Smooth muscle cell (in vitro differentiated cells): ENCODE measurements at regions not wholly inside any gene's neighbourhood (a gene's known extent, or its start where the extent isn't known, plus 50 kb on each side); places are given as distances from the start of the nearest gene placed in this dataset.
A peak's percentile ranks its signal among the peaks of the same experiment; 100 is the strongest.
"Not testable (repeated sequence)": the region's sequence is repeated elsewhere in the genome, so short reads cannot be mapped to it uniquely, and the experiment has no call there.

Experiments used
- DNase-seq: peaks from one replicate; lab custom pipeline; 2025; ENCODE audit not compliant: unreplicated experiment; lab: John Stamatoyannopoulos, UW
- H2AFZ ChIP-seq: fragments of 200-600 bp; sonication (generic); 2 replicates; pipeline ENCODE4 v1.6.0; 2016; ENCODE audit warnings: antibody characterized with exemption, low read depth, mild to moderate bottlenecking
- H3F3A ChIP-seq: fragments of 200-600 bp; sonication (generic); 2 replicates; pipeline ENCODE4 v1.6.0; 2017; ENCODE audit warnings: antibody characterized with exemption, low read depth
- H3K27ac ChIP-seq: fragments of 200-600 bp; sonication (generic); 2 replicates; pipeline ENCODE4 v1.5.1; 2016; ENCODE audit warnings: low read depth, mild to moderate bottlenecking
- H3K27me3 ChIP-seq: fragments of 200-600 bp; sonication (generic); 2 replicates; pipeline ENCODE4 v1.6.1; 2016; ENCODE audit warnings: low read depth, mild to moderate bottlenecking
- H3K36me3 ChIP-seq: fragments of 200-600 bp; sonication (generic); 2 replicates; pipeline ENCODE4 v1.5.1; 2016; ENCODE audit warnings: low read depth
- H3K4me1 ChIP-seq: fragments of 200-600 bp; sonication (generic); 2 replicates; pipeline ENCODE4 v1.5.1; 2016; ENCODE audit warnings: low read depth
- H3K4me2 ChIP-seq: fragments of 200-600 bp; sonication (generic); 2 replicates; pipeline ENCODE4 v1.6.0; 2016; ENCODE audit warnings: mild to moderate bottlenecking
- H3K4me3 ChIP-seq: fragments of 200-600 bp; sonication (generic); 2 replicates; pipeline ENCODE4 v1.5.1; 2016; ENCODE audit warnings: mild to moderate bottlenecking
- H3K79me2 ChIP-seq: fragments of 200-600 bp; sonication (generic); 2 replicates; pipeline ENCODE4 v1.6.0; 2016; ENCODE audit warnings: low read depth, mild to moderate bottlenecking
- H3K9ac ChIP-seq: fragments of 200-600 bp; sonication (generic); 2 replicates; pipeline ENCODE4 v1.6.0; 2016; ENCODE audit warnings: low read depth
- H3K9me3 ChIP-seq: fragments of 200-600 bp; sonication (generic); replicated peaks from 2 replicates; pipeline ENCODE4 v1.5.1; 2016; ENCODE audit warnings: low read depth
- H4K20me1 ChIP-seq: fragments of 200-600 bp; sonication (generic); 2 replicates; pipeline ENCODE4 v1.6.0; 2016; ENCODE audit warnings: low read depth
- WGBS: methylation state at CpG from one replicate; pipeline ENCODE4 v1.1.7; 2016; ENCODE audit warnings: low lambda C conversion rate; 5-methylcytosine and 5-hydroxymethylcytosine counted together
- TF ChIP-seq, protein P1 (sequence below): fragments of 200-600 bp; sonication (generic); IDR thresholded peaks from 2 replicates; pipeline ENCODE4 v1.5.1; 2017; ENCODE audit warnings: borderline replicate concordance, mild to moderate bottlenecking, antibody characterized with exemption; ENCODE audit not compliant: insufficient read depth, poor library complexity, severe bottlenecking

DNA sequence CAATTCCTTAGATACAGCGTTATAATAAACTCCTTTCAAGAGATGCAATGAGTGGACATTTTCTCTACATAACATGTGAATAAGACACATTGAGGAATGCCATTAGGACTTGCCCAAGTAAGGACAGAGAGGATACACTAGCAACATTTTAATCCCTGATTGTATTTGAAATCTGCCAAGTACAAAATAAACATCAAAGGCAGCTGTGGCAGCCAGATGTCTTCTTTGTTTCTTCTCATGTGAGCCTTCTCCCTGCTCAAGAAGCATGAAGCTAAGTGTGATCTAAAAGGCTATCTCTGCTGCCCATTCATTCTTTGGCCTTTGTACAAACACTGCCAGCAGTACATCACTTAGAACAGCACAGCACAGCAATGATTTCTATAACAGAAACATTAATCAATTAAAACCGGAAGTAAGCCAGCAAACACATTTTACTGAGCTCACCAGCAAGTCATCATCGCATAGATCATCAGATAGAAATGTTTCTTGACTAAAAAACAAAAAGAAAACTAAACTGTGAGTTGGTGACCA lies 364.0 kb downstream of the CNTN6 start:
- Histone ChIP-seq H3K4me1 (no peaks in the 10 kb centered on the region), H3K4me3 (no peak overlapping the region), H3K9me3 (no peaks in the 10 kb centered on the region), H3K79me2 (no peaks in the 10 kb centered on the region), H3F3A (no peaks in the 10 kb centered on the region), H3K27ac (no peak overlapping the region), H3K4me2 (no peak overlapping the region), H2AFZ (peak overlapping the region; percentile 62), H4K20me1 (no peaks in the 10 kb centered on the region), H3K9ac (no peak overlapping the region), H3K27me3 (no peaks in the 10 kb centered on the region), H3K36me3 (no peaks in the 10 kb centered on the region)
- 93% methylated on average over 3 of the region's 3 CpGs for WGBS
- no peak for DNase-seq
- TF ChIP-seq, protein P1, sequence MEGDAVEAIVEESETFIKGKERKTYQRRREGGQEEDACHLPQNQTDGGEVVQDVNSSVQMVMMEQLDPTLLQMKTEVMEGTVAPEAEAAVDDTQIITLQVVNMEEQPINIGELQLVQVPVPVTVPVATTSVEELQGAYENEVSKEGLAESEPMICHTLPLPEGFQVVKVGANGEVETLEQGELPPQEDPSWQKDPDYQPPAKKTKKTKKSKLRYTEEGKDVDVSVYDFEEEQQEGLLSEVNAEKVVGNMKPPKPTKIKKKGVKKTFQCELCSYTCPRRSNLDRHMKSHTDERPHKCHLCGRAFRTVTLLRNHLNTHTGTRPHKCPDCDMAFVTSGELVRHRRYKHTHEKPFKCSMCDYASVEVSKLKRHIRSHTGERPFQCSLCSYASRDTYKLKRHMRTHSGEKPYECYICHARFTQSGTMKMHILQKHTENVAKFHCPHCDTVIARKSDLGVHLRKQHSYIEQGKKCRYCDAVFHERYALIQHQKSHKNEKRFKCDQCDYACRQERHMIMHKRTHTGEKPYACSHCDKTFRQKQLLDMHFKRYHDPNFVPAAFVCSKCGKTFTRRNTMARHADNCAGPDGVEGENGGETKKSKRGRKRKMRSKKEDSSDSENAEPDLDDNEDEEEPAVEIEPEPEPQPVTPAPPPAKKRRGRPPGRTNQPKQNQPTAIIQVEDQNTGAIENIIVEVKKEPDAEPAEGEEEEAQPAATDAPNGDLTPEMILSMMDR: no peak

DNA sequence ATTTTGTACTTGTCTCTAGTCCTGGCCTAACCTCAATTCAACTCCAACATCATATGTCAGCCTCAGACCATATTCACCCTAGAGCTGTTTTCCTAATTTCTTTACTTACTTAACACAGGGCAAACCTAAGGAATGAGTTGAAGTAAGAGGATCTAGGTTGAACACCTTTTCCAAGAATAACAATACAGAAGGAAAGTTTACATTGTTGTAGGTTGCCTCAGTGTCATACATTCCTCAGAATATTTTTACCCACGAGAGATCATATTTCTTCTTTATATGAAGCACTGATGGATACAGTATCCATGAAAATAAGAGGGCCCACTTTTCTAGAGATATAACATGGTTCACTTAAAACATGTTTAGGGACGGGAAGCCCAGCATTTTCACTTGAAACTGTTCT lies 369.5 kb downstream of the CNTN6 start:
- Histone ChIP-seq H3K4me3 (no peak overlapping the region), H4K20me1 (no peaks in the 10 kb centered on the region), H3K4me1 (no peaks in the 10 kb centered on the region), H3K4me2 (no peak overlapping the region), H3K27ac (no peak overlapping the region), H3K27me3 (no peaks in the 10 kb centered on the region), H3K36me3 (no peaks in the 10 kb centered on the region), H3K79me2 (no peaks in the 10 kb centered on the region), H3K9ac (no peak overlapping the region), H3F3A (no peaks in the 10 kb centered on the region), H3K9me3 (no peaks in the 10 kb centered on the region), H2AFZ (no peak overlapping the region)
- 96% methylated on average over 2 of the region's 2 CpGs for WGBS
- DNase-seq: no peak
- TF ChIP-seq, protein P1: no peak

DNA sequence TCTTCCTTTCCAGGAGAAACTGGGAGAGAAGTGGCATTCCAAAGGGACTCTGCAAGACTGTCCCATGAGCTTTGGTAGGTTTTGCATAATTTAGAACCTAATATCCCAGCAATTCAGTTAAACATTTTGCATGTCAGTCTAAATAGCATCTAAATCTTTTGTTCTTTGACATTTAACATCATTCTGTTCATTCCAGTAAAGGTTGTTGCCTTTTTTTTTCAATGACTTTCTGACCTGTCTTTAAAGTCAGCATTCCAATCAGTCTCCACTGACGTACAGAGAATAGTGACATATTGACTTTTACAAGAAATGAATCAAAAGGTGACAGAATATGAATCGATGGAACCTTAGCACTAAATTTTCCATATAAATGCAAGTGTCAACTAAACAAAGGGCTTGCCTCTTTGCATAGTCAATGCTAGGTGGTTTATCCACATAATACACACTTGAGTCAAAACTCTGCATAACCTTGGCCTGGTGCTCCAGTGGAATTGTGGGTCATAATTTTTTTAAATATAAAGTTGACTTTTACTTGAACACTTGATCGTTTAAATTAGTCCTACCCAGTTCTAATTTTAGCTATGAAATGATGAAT lies 370.1 kb downstream of the CNTN6 start:
- H3K9ac ChIP-seq: no peak overlapping the region
- H3K9me3 ChIP-seq: no peaks in the 10 kb centered on the region
- TF ChIP-seq, protein P1: no peak
- H4K20me1 ChIP-seq: no peaks in the 10 kb centered on the region
- DNase-seq: no peak
- H2AFZ ChIP-seq: no peak overlapping the region
- no peaks in the 10 kb centered on the region for H3K27me3 ChIP-seq
- no peaks in the 10 kb centered on the region for H3K79me2 ChIP-seq
- H3K4me1 ChIP-seq: no peaks in the 10 kb centered on the region
- 72% methylated on average over 3 of the region's 3 CpGs for WGBS
- H3K4me3 ChIP-seq: no peak overlapping the region
- no peaks in the 10 kb centered on the region for H3K36me3 ChIP-seq
- no peak overlapping the region for H3K27ac ChIP-seq
- no peak overlapping the region for H3K4me2 ChIP-seq
- H3F3A ChIP-seq: no peaks in the 10 kb centered on the region

DNA sequence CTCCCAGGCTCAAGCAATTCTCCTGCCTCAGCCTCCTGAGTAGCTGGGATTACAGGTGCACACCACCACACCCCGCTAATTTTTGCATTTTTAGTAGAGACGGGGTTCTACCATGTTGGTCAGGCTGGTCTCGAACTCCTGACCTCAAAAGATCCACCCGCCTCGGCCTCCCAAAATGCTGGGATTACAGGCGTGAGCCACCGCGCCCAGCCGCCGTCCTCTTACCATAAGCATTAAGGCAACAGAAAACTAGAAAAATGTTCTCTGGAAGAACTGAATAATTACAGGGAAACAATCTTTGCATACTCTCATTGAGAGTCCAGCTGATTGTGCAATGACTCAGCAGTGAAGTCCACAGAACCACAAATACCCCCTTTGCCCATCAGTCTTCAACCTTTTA lies 372.3 kb downstream of the CNTN6 start:
- 75% methylated on average over 9 of the region's 10 CpGs for WGBS
- not testable (repeated sequence) for H3K4me2 ChIP-seq, H3K27me3 ChIP-seq, H3K36me3 ChIP-seq, DNase-seq, H2AFZ ChIP-seq, H3K9me3 ChIP-seq, H3K27ac ChIP-seq, H3F3A ChIP-seq, H3K79me2 ChIP-seq, H4K20me1 ChIP-seq, H3K4me3 ChIP-seq, H3K9ac ChIP-seq, H3K4me1 ChIP-seq
